ENCODE measurements at regions not wholly inside any gene's neighbourhood (a gene's known extent, or its start where the extent isn't known, plus 50 kb on each side); places are given as distances from the start of the nearest gene placed in this dataset.
"Not testable (repeated sequence)": the region's sequence is repeated elsewhere in the genome, so short reads cannot be mapped to it uniquely, and the experiment has no call there.

GRCh38 chr6:134745192-134745591, 204.7 kb downstream of the ALDH8A1 start:
- not testable (repeated sequence) for H3K9ac ChIP-seq (ENCODE audit: low read length); H3K27me3 ChIP-seq (ENCODE audit: control insufficient read depth, insufficient read depth, low read length); H3K4me1 ChIP-seq (ENCODE audit: control insufficient read depth, insufficient read depth, low read length); H3K4me3 ChIP-seq (ENCODE audit: low read length); H3K36me3 ChIP-seq (ENCODE audit: control insufficient read depth, insufficient read depth, low read length); H3K9me3 ChIP-seq (ENCODE audit: control insufficient read depth, low read length)

DNA sequence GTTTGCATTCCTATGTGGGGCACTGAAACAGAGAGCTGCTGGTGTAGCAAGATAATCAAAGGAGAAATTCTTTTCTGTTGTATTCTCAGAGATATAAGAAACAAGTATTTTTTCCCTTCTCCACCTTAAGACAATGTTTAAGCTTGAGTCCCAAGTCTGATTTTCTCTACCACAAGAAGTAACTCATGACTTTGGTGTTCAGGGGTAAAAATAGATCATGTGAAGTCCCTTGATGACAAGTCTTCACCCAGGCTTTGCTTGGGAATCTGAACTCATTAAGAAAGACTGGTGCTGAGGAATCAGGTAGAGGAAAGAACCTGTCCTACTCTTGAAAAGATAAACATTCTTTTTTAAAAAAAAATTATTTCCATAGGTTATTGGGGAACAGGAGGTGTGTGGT, 205.6 kb downstream of the ALDH8A1 start:
- no peak overlapping the region for H3K4me3 ChIP-seq (ENCODE audit: low read length)
- H3K36me3 ChIP-seq (ENCODE audit: control insufficient read depth, insufficient read depth, low read length), result no peaks in the 10 kb centered on the region
- peaks cover 14% of the 10 kb centered on the region for H3K4me1 ChIP-seq (ENCODE audit: control insufficient read depth, insufficient read depth, low read length)
- no peaks in the 10 kb centered on the region for H3K9me3 ChIP-seq (ENCODE audit: control insufficient read depth, low read length)
- H3K9ac ChIP-seq (ENCODE audit: low read length), result no peak overlapping the region
- no peaks in the 10 kb centered on the region for H3K27me3 ChIP-seq (ENCODE audit: control insufficient read depth, insufficient read depth, low read length)

- Histone ChIP-seq H3K4me1 (ENCODE audit: control insufficient read depth, insufficient read depth, low read length) (peaks cover 14% of the 10 kb centered on the region), H3K4me3 (ENCODE audit: low read length) (no peak overlapping the region), H3K36me3 (ENCODE audit: control insufficient read depth, insufficient read depth, low read length) (no peaks in the 10 kb centered on the region), H3K9ac (ENCODE audit: low read length) (no peak overlapping the region), H3K9me3 (ENCODE audit: control insufficient read depth, low read length) (no peaks in the 10 kb centered on the region), H3K27me3 (ENCODE audit: control insufficient read depth, insufficient read depth, low read length) (no peaks in the 10 kb centered on the region)
These were observed 208.7 kb downstream of the ALDH8A1 start for GRCh38 chr6:134741200-134741536.

GRCh38 chr6:134740473-134741199, 209.3 kb downstream of the ALDH8A1 start:
- H3K36me3 ChIP-seq (ENCODE audit: control insufficient read depth, insufficient read depth, low read length), result no peaks in the 10 kb centered on the region
- no peaks in the 10 kb centered on the region for H3K27me3 ChIP-seq (ENCODE audit: control insufficient read depth, insufficient read depth, low read length)
- H3K4me1 ChIP-seq (ENCODE audit: control insufficient read depth, insufficient read depth, low read length), result peaks cover 14% of the 10 kb centered on the region
- no peak overlapping the region for H3K4me3 ChIP-seq (ENCODE audit: low read length)
- no peak overlapping the region for H3K9ac ChIP-seq (ENCODE audit: low read length)
- no peaks in the 10 kb centered on the region for H3K9me3 ChIP-seq (ENCODE audit: control insufficient read depth, low read length)

DNA sequence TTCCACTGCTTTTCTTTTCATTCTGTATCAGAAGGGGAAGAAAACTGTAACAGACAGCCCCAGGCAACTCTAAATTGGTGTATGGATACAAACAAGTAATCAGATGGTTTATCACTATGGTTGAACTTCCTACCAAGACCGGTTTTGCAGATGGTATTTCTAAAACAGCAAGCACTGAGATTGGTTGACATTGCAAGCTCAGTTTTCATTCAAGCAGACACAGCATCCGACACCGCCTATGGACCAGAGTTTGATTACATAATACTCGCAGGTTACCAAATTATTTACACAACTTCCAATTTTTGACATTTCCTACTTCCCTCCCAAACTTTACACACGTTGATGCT, 209.9 kb downstream of the ALDH8A1 start:
- H3K4me3 ChIP-seq (ENCODE audit: low read length), result no peak overlapping the region
- no peaks in the 10 kb centered on the region for H3K27me3 ChIP-seq (ENCODE audit: control insufficient read depth, insufficient read depth, low read length)
- no peaks in the 10 kb centered on the region for H3K36me3 ChIP-seq (ENCODE audit: control insufficient read depth, insufficient read depth, low read length)
- H3K9me3 ChIP-seq (ENCODE audit: control insufficient read depth, low read length), result no peaks in the 10 kb centered on the region
- H3K9ac ChIP-seq (ENCODE audit: low read length), result no peak overlapping the region
- H3K4me1 ChIP-seq (ENCODE audit: control insufficient read depth, insufficient read depth, low read length), result peaks cover 14% of the 10 kb centered on the region

DNA sequence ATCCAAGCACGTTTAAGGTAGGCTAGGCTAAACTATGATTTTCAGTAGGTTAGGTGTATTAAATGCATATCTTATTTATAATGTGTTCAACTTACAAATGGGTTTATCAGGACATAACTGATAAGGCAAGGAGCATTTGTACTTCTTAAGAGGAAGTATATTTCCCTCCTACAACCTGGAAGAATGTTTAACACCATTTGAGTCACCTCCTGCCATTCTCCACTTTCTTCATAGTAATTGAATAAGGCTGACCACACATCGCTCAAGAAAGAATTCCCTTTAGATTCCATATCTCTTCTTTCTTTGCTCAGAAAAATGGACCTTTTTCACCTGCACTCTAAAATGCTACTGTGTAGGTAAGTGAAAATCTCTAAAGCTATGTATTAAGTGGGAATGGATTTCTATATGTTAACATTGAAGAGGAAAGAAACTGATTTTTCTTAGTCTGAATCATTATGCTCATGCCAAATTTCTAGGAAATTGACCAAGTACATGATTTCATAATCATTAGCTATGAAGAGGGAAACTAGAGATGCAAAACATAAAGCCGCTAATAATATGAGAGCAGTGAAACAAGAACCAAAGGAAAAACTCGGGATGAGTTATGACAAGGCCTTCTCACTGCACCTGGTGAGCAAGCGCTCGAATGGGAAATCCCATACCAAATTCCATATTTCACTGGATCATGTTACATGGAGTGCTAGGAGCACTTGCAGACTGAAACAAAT, 210.4 kb downstream of the ALDH8A1 start:
- Histone ChIP-seq H3K9me3 (ENCODE audit: control insufficient read depth, low read length) (no peaks in the 10 kb centered on the region), H3K4me1 (ENCODE audit: control insufficient read depth, insufficient read depth, low read length) (peaks cover 18% of the 10 kb centered on the region), H3K36me3 (ENCODE audit: control insufficient read depth, insufficient read depth, low read length) (no peaks in the 10 kb centered on the region), H3K27me3 (ENCODE audit: control insufficient read depth, insufficient read depth, low read length) (no peaks in the 10 kb centered on the region), H3K9ac (ENCODE audit: low read length) (no peak overlapping the region), H3K4me3 (ENCODE audit: low read length) (no peak overlapping the region)

GRCh38 chr6:134738211-134738885, 211.6 kb downstream of the ALDH8A1 start:
- no peaks in the 10 kb centered on the region for H3K27me3 ChIP-seq (ENCODE audit: control insufficient read depth, insufficient read depth, low read length)
- H3K9ac ChIP-seq (ENCODE audit: low read length), result no peak overlapping the region
- no peaks in the 10 kb centered on the region for H3K36me3 ChIP-seq (ENCODE audit: control insufficient read depth, insufficient read depth, low read length)
- no peaks in the 10 kb centered on the region for H3K9me3 ChIP-seq (ENCODE audit: control insufficient read depth, low read length)
- H3K4me3 ChIP-seq (ENCODE audit: low read length), result no peak overlapping the region
- peaks cover 20% of the 10 kb centered on the region for H3K4me1 ChIP-seq (ENCODE audit: control insufficient read depth, insufficient read depth, low read length)

DNA sequence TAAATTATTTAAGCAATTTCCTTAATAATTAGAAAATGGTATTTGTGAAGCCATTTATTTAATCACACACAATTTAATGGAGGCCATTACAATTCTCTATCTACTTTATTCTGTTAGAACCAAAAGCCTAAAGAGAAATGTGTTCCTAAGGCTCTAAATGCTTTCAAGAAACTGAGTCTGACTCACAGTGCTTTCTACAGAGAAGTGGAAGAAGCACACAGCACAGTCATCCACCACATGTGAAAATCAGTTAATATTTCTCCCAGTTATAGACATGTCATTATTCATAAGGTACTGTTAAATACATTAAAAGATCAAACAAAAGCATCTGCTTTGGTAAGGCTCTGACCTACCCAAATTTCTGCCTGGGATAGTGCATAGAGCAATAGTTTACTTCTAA, 214.4 kb downstream of the ALDH8A1 start:
- H3K27me3 ChIP-seq (ENCODE audit: control insufficient read depth, insufficient read depth, low read length), result no peaks in the 10 kb centered on the region
- no peak overlapping the region for H3K4me3 ChIP-seq (ENCODE audit: low read length)
- H3K9me3 ChIP-seq (ENCODE audit: control insufficient read depth, low read length), result no peaks in the 10 kb centered on the region
- no peak overlapping the region for H3K9ac ChIP-seq (ENCODE audit: low read length)
- no peaks in the 10 kb centered on the region for H3K36me3 ChIP-seq (ENCODE audit: control insufficient read depth, insufficient read depth, low read length)
- H3K4me1 ChIP-seq (ENCODE audit: control insufficient read depth, insufficient read depth, low read length), result peaks cover 16% of the 10 kb centered on the region

- H3K4me3 ChIP-seq (ENCODE audit: low read length), result no peak overlapping the region
- no peaks in the 10 kb centered on the region for H3K27me3 ChIP-seq (ENCODE audit: control insufficient read depth, insufficient read depth, low read length)
- H3K9ac ChIP-seq (ENCODE audit: low read length), result no peak overlapping the region
- H3K36me3 ChIP-seq (ENCODE audit: control insufficient read depth, insufficient read depth, low read length), result no peaks in the 10 kb centered on the region
- H3K4me1 ChIP-seq (ENCODE audit: control insufficient read depth, insufficient read depth, low read length), result peaks cover 5% of the 10 kb centered on the region
- H3K9me3 ChIP-seq (ENCODE audit: control insufficient read depth, low read length), result no peaks in the 10 kb centered on the region
These were observed 215.5 kb downstream of the ALDH8A1 start for GRCh38 chr6:134734312-134734869.

- no peaks in the 10 kb centered on the region for H3K27me3 ChIP-seq (ENCODE audit: control insufficient read depth, insufficient read depth, low read length)
These were observed 216.1 kb downstream of the ALDH8A1 start for GRCh38 chr6:134733801-134734200.

DNA sequence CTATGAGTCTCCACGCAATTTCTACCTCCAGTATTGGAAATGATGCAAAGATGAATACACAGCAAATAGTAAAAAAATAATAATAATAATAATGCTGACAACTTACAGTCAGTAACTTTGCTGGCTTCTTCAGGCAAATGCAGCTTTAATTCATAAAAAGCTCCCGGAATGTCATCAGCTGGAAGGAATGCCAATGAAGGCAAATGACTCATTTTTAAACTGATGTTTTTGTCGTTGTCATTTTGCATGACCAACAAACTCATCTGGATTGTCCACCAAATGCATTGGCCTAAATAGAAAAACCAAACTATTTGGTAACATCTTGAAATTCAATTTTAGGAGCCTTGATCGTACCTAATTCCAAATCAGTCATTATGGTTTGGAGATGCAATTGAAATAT, 217.1 kb downstream of the ALDH8A1 start:
- H3K4me1 ChIP-seq (ENCODE audit: control insufficient read depth, insufficient read depth, low read length), result peaks cover 5% of the 10 kb centered on the region
- H3K36me3 ChIP-seq (ENCODE audit: control insufficient read depth, insufficient read depth, low read length), result no peaks in the 10 kb centered on the region
- no peaks in the 10 kb centered on the region for H3K27me3 ChIP-seq (ENCODE audit: control insufficient read depth, insufficient read depth, low read length)
- H3K9me3 ChIP-seq (ENCODE audit: control insufficient read depth, low read length), result no peaks in the 10 kb centered on the region
- no peak overlapping the region for H3K9ac ChIP-seq (ENCODE audit: low read length)
- H3K4me3 ChIP-seq (ENCODE audit: low read length), result no peak overlapping the region

More at GRCh38 chr6:134733801-134734200, 216.1 kb downstream of the ALDH8A1 start:
- H3K9ac ChIP-seq (ENCODE audit: low read length), result no peak overlapping the region
- no peak overlapping the region for H3K4me3 ChIP-seq (ENCODE audit: low read length)
- peaks cover 5% of the 10 kb centered on the region for H3K4me1 ChIP-seq (ENCODE audit: control insufficient read depth, insufficient read depth, low read length)
- no peaks in the 10 kb centered on the region for H3K9me3 ChIP-seq (ENCODE audit: control insufficient read depth, low read length)
- no peaks in the 10 kb centered on the region for H3K36me3 ChIP-seq (ENCODE audit: control insufficient read depth, insufficient read depth, low read length)

DNA sequence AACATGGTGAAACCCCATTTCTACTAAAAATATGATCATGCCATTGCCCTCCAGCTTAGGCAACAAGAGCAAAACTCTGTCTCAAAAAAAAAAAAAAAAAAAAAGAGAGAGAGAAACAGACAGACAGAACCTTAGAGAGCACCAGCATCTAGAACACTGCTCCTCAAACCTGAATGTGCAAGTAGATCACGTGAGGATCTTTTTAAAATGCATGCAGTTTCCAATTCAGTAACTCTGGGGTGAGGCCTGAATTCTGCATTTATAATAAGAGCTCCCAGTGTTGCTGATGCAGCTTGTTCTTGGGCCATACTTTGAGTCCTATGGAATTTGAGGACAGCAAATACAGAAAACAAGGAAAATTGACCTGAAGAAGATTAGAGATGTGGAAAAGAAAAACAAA, 218.3 kb downstream of the ALDH8A1 start:
- peaks cover 5% of the 10 kb centered on the region for H3K4me1 ChIP-seq (ENCODE audit: control insufficient read depth, insufficient read depth, low read length)
- H3K4me3 ChIP-seq (ENCODE audit: low read length), result no peak overlapping the region
- H3K36me3 ChIP-seq (ENCODE audit: control insufficient read depth, insufficient read depth, low read length), result no peaks in the 10 kb centered on the region
- H3K27me3 ChIP-seq (ENCODE audit: control insufficient read depth, insufficient read depth, low read length), result no peaks in the 10 kb centered on the region
- no peaks in the 10 kb centered on the region for H3K9me3 ChIP-seq (ENCODE audit: control insufficient read depth, low read length)
- H3K9ac ChIP-seq (ENCODE audit: low read length), result no peak overlapping the region
